22Rv1 (cell line): ENCODE measurements at regions not wholly inside any gene's neighbourhood (a gene's known extent, or its start where the extent isn't known, plus 50 kb on each side); places are given as distances from the start of the nearest gene placed in this dataset.

Experiments used
- ZFX ChIP-seq: fragments of 450-650 bp; IDR thresholded peaks from 2 replicates; pipeline ENCODE4 v1.6.1; 2017; ENCODE audit warnings: antibody characterized with exemption, borderline replicate concordance
- TF ChIP-seq, protein P1 (sequence below): fragments of 450-650 bp; IDR thresholded peaks from 2 replicates; pipeline ENCODE4 v1.5.1; 2017; ENCODE audit warnings: mild to moderate bottlenecking

DNA sequence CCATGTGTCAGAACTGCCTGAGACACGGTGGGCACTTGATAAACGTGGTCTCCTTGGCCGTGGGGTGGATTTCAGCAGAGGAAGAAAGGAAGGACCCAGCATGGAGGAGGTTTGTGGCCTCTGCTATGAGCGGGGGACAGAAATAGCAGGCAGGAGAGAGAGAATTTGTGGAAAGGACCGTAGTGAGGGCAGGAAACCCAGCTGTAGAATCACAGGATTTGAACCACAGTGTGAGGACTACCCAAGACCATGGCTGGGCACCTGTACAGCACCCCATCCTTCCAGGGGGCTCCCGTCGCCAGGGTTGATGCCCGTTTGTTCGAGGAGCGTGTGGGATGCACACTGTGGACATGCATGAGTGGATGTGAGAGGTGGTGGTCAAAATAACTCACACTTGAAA is 183.4 kb downstream of the PTPN20 start:
- no peak for TF ChIP-seq ZFX
- TF ChIP-seq, protein P1, sequence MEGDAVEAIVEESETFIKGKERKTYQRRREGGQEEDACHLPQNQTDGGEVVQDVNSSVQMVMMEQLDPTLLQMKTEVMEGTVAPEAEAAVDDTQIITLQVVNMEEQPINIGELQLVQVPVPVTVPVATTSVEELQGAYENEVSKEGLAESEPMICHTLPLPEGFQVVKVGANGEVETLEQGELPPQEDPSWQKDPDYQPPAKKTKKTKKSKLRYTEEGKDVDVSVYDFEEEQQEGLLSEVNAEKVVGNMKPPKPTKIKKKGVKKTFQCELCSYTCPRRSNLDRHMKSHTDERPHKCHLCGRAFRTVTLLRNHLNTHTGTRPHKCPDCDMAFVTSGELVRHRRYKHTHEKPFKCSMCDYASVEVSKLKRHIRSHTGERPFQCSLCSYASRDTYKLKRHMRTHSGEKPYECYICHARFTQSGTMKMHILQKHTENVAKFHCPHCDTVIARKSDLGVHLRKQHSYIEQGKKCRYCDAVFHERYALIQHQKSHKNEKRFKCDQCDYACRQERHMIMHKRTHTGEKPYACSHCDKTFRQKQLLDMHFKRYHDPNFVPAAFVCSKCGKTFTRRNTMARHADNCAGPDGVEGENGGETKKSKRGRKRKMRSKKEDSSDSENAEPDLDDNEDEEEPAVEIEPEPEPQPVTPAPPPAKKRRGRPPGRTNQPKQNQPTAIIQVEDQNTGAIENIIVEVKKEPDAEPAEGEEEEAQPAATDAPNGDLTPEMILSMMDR, result no peak
